OCI-LY3 (cell line): ENCODE measurements at regions not wholly inside any gene's neighbourhood (a gene's known extent, or its start where the extent isn't known, plus 50 kb on each side); places are given as distances from the start of the nearest gene placed in this dataset.

Experiments
- CTCF ChIP-seq: fragments of 200-600, 300-600 bp; sonication (generic); IDR thresholded peaks from 2 replicates; pipeline ENCODE4 v1.5.1; 2014; ENCODE audit warnings: antibody characterized with exemption, low read length, low read depth
- EZH2phosphoT487 ChIP-seq: fragments of 200-600 bp; shearing (Covaris generic); IDR thresholded peaks from 2 replicates; pipeline ENCODE4 v1.6.1; 2018; ENCODE audit warnings: antibody characterized with exemption, mixed run types, low read depth

- TF ChIP-seq EZH2phosphoT487 = no peak
- TF ChIP-seq CTCF = no peak
These were observed 119.4 kb upstream of the FOXD4L5 start for GRCh38 chr9:65404232-65405006.
